Keratinocyte (primary cell): ENCODE measurements at regions not wholly inside any gene's neighbourhood (a gene's known extent, or its start where the extent isn't known, plus 50 kb on each side); places are given as distances from the start of the nearest gene placed in this dataset.
"Not testable (repeated sequence)": the region's sequence is repeated elsewhere in the genome, so short reads cannot be mapped to it uniquely, and the experiment has no call there.

Experiments
- DNase-seq: peaks from one replicate; pipeline ENCODE4 v3.0.0-alpha.2; 2011; ENCODE audit warnings: low read depth, missing footprints, low spot score
- FAIRE-seq: peaks from 2 replicates; lab custom pipeline; 2011; peaks lifted over from hg19 to GRCh38; lab: Jason Lieb, UNC
- H2AFZ ChIP-seq: 2 replicates; pipeline ENCODE4 v1.6.0; 2012; ENCODE audit warnings: low read length, control low read depth, inconsistent platforms; ENCODE audit not compliant: control insufficient read depth
- H3K27ac ChIP-seq: 2 replicates; pipeline ENCODE4 v1.5.1; 2011; ENCODE audit warnings: low read length; ENCODE audit not compliant: control insufficient read depth, insufficient read depth
- H3K27me3 ChIP-seq: 3 replicates; pipeline ENCODE4 v1.6.0; 2011; ENCODE audit warnings: low read length; ENCODE audit not compliant: control insufficient read depth, insufficient read depth; ENCODE audit errors: extremely low read depth
- H3K36me3 ChIP-seq, 2 experiments: 2 replicates in 1 of 2; 3 replicates in 1 of 2; pipeline ENCODE4 v1.5.1; 2011; ENCODE audit warnings: low read length in 2 of 2, mild to moderate bottlenecking in 1 of 2; ENCODE audit not compliant: control insufficient read depth in 2 of 2, insufficient read depth in 2 of 2; ENCODE audit errors: extremely low read depth in 1 of 2
- H3K4me1 ChIP-seq: 3 replicates; pipeline ENCODE4 v1.5.1; 2011; ENCODE audit warnings: low read length; ENCODE audit not compliant: control insufficient read depth, insufficient read depth; ENCODE audit errors: extremely low read depth
- H3K4me2 ChIP-seq: 3 replicates; pipeline ENCODE4 v1.6.0; 2011; ENCODE audit warnings: low read depth, low read length; ENCODE audit not compliant: control insufficient read depth, insufficient read depth; ENCODE audit errors: extremely low read depth
- H3K4me3 ChIP-seq, 3 experiments: fragments of 200-600 bp in 1 of 3; sonication (generic) in 1 of 3; 2 replicates in 2 of 3; 3 replicates in 1 of 3; pipeline ENCODE4 v1.5.1; 2011 to 2016; ENCODE audit warnings: low read length in 3 of 3, mild to moderate bottlenecking in 3 of 3, control low read depth in 2 of 3, inconsistent platforms in 1 of 3, low read depth in 1 of 3, mixed read lengths in 1 of 3, mixed run types in 1 of 3, moderate library complexity in 1 of 3; ENCODE audit not compliant: control insufficient read depth in 2 of 3, insufficient read depth in 2 of 3; ENCODE audit errors: extremely low read depth in 1 of 3
- H3K79me2 ChIP-seq: 2 replicates; pipeline ENCODE4 v1.6.0; 2012; ENCODE audit warnings: low read length; ENCODE audit not compliant: control insufficient read depth, insufficient read depth
- H3K9ac ChIP-seq: 3 replicates; pipeline ENCODE4 v1.6.0; 2011; ENCODE audit warnings: low read length; ENCODE audit not compliant: control insufficient read depth, insufficient read depth; ENCODE audit errors: extremely low read depth
- H3K9me1 ChIP-seq: 3 replicates; pipeline ENCODE4 v1.6.0; 2011; ENCODE audit warnings: low read length; ENCODE audit not compliant: control insufficient read depth, insufficient read depth; ENCODE audit errors: extremely low read depth
- H3K9me3 ChIP-seq: 2 replicates; pipeline ENCODE4 v1.5.1; 2012; ENCODE audit warnings: low read depth, low read length; ENCODE audit not compliant: control insufficient read depth
- H4K20me1 ChIP-seq: 3 replicates; pipeline ENCODE4 v1.6.0; 2011; ENCODE audit warnings: low read length; ENCODE audit not compliant: control insufficient read depth, insufficient read depth; ENCODE audit errors: extremely low read depth
- EZH2 ChIP-seq: IDR thresholded peaks from one replicate; pipeline ENCODE4 v1.6.1; 2012; ENCODE audit warnings: inconsistent platforms, mild to moderate bottlenecking, low read length, moderate library complexity
- dilution Hi-C: fragments of 300-500 bp; cut with MboI; formaldehyde crosslinking; loops from one replicate; pipeline ENCODE4 v1.7.0; 2020; ENCODE audit warnings: low sequenced_read_pairs; ENCODE audit not compliant: extremely low pct_ligation_motif_present
- TF ChIP-seq, protein P1 (sequence below), 3 experiments: IDR thresholded peaks in 1 of 3; conservative IDR thresholded peaks in 1 of 3; optimal IDR thresholded peaks in 1 of 3; 2 replicates in 2 of 3; 3 replicates in 1 of 3; pipeline versions ENCODE3 to v1.5.1; 2011; ENCODE audit warnings: low read length in 3 of 3, mild to moderate bottlenecking in 3 of 3, moderate library complexity in 2 of 3, control low read depth in 1 of 3, inconsistent platforms in 1 of 3; ENCODE audit not compliant: insufficient read depth in 2 of 3; ENCODE audit errors: extremely low read depth in 1 of 3

DNA sequence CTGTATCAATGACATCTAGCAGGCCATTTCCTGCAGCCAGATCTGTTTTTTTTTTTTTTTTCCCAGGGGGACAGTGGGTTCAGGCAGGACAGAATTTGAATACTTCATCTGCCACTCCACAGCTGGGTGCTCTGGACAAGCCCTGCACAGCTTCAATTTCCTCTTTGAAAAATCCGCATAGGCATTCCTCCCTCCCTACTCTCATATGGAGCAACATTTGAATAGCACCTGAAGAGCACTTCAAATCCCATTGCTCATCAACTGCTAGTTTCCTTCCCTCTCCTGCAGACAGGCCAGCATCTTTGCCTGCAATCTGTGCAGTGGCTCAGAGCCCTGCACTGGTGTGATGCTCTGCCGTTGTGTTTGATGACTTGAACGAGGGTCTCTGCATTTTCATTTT, 326.3 kb downstream of the TSN start:
- no peaks in the 10 kb centered on the region for H3K27me3 ChIP-seq
- no peaks in the 10 kb centered on the region for H3K79me2 ChIP-seq
- FAIRE-seq (no peak), DNase-seq (no peak)
- no peaks in the 10 kb centered on the region for H4K20me1 ChIP-seq
- no peaks in the 10 kb centered on the region for H3K36me3 ChIP-seq
- H3K4me3 ChIP-seq, result no peak overlapping the region
- no peak overlapping the region for H3K27ac ChIP-seq
- H3K9me3 ChIP-seq, result no peaks in the 10 kb centered on the region
- no peak overlapping the region for H3K9ac ChIP-seq
- dilution Hi-C loops, result no loop called here
- TF ChIP-seq, protein P1, sequence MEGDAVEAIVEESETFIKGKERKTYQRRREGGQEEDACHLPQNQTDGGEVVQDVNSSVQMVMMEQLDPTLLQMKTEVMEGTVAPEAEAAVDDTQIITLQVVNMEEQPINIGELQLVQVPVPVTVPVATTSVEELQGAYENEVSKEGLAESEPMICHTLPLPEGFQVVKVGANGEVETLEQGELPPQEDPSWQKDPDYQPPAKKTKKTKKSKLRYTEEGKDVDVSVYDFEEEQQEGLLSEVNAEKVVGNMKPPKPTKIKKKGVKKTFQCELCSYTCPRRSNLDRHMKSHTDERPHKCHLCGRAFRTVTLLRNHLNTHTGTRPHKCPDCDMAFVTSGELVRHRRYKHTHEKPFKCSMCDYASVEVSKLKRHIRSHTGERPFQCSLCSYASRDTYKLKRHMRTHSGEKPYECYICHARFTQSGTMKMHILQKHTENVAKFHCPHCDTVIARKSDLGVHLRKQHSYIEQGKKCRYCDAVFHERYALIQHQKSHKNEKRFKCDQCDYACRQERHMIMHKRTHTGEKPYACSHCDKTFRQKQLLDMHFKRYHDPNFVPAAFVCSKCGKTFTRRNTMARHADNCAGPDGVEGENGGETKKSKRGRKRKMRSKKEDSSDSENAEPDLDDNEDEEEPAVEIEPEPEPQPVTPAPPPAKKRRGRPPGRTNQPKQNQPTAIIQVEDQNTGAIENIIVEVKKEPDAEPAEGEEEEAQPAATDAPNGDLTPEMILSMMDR (optimal IDR thresholded peaks at IDR 0.05 in 1 of 3, IDR thresholded peaks at IDR 0.05 in 1 of 3, conservative IDR thresholded peaks at IDR 0.05 in 1 of 3; ENCODE audit: extremely low read depth in 1 of 3, insufficient read depth in 2 of 3, low read length in 3 of 3), result no peak
- no peak for TF ChIP-seq EZH2
- no peaks in the 10 kb centered on the region for H3K4me1 ChIP-seq
- H3K4me2 ChIP-seq, result no peak overlapping the region
- no peak overlapping the region for H2AFZ ChIP-seq
- H3K9me1 ChIP-seq, result no peaks in the 10 kb centered on the region

DNA sequence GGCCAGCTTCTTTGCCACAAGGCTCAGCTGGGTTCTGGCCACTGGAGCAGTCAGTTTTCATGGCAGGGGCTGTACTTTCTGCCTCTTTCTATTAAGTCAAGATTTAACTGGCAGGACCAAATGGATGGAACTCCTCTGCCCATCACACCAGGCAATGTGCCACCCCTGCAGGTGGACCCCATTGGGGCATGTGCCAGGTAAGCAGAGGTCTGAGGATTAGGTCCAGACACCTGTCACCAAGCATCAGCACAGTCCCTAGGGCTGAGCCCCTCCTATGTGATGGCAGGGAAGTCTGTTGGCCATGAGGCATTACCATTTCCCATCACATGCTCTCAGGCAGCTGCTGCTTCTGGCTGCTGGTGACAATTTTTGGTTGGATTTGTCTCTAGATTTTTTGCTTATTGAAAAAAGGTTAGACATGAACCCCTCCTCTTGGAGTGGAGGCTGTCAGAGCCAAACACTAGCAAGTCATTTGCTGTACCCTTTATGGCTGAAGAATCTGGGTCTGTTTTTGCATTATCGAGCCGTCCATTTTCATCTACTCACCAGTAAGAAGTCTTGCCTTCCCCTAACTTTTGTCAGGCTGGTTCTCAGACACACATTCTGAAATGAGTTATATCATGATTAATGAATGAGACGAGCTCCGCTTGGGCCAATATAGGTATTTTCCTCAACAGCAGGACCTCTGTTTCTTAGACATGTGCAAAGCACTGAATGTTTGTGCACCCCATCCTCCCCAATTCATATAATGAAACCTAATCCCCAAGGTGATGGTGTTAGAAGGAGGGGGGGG, 328.0 kb downstream of the TSN start:
- Histone ChIP-seq H3K4me3 (no peak overlapping the region), H3K9ac (no peak overlapping the region), H2AFZ (no peak overlapping the region), H3K79me2 (no peaks in the 10 kb centered on the region), H3K27ac (no peak overlapping the region), H3K4me2 (no peak overlapping the region), H3K27me3 (no peaks in the 10 kb centered on the region), H3K36me3 (no peaks in the 10 kb centered on the region), H3K9me1 (no peaks in the 10 kb centered on the region), H4K20me1 (no peaks in the 10 kb centered on the region), H3K4me1 (no peaks in the 10 kb centered on the region), H3K9me3 (no peaks in the 10 kb centered on the region)
- dilution Hi-C loops, result no loop called here
- no peak for DNase-seq
- TF ChIP-seq, protein P1 (optimal IDR thresholded peaks at IDR 0.05 in 1 of 3, IDR thresholded peaks at IDR 0.05 in 1 of 3, conservative IDR thresholded peaks at IDR 0.05 in 1 of 3; ENCODE audit: extremely low read depth in 1 of 3, insufficient read depth in 2 of 3, low read length in 3 of 3), result no peak
- TF ChIP-seq EZH2, result no peak
- FAIRE-seq, result no peak

DNA sequence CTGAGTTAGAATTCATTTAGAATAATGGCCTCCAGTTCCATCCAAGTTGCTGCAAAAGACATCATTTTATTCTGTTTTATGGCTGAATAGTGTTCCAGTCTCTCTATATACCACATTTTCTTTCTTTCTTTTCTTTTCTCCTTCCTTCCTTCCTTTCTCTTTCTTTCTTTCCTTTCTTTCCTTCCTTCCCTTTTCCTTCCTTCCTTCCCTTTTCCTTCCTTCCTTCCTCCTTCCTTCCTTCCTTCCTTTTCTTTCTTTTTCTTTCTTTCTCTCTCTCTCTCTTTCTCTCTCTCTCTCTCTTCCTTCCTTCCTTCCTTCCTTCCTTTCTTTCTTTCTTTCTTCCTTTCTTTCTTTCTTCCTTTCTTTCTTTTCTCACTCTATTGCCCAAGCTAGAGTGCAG, 330.2 kb downstream of the TSN start:
- H3K9me1 ChIP-seq, H4K20me1 ChIP-seq, H3K9ac ChIP-seq, H3K27me3 ChIP-seq, FAIRE-seq, H3K79me2 ChIP-seq, dilution Hi-C loops, H3K36me3 ChIP-seq, H3K9me3 ChIP-seq, H3K4me1 ChIP-seq, H3K4me2 ChIP-seq, DNase-seq, H3K4me3 ChIP-seq, H2AFZ ChIP-seq, H3K27ac ChIP-seq: not testable (repeated sequence)
